ENCODE measurements at regions not wholly inside any gene's neighbourhood (a gene's known extent, or its start where the extent isn't known, plus 50 kb on each side); places are given as distances from the start of the nearest gene placed in this dataset.
"Not testable (repeated sequence)": the region's sequence is repeated elsewhere in the genome, so short reads cannot be mapped to it uniquely, and the experiment has no call there.

DNA sequence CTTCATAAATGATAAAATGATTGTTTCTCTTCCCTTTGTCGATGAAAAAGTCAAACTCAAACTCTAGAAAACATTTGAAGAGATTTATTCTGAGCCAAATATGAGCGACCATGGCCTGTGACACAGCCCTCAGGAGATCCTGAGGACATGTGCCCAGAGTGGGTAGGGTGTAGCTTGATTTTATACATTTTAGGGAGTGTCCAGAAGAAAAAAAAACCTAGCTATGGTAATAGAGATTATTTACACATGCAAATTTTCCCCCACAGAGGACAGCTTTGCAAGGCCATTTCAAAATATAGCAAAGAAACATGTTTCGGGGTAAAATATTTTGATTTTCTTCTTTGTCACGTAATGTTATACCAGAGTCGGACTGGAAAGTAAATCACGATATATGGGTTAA is 92.4 kb upstream of the TRIB2 start:
- H3K4me1 ChIP-seq (ENCODE audit: control insufficient read depth, insufficient read depth, low read length), result peaks cover 30% of the 10 kb centered on the region
- no peaks in the 10 kb centered on the region for H3K27me3 ChIP-seq (ENCODE audit: control insufficient read depth, insufficient read depth, low read length)
- peak overlapping the region; percentile 46; the same call in 1 of the 2 replicates for H3K27ac ChIP-seq (ENCODE audit: low read depth, low read length)
- H3K36me3 ChIP-seq (ENCODE audit: control insufficient read depth, insufficient read depth, low read length), result no peaks in the 10 kb centered on the region
- peak overlapping the region; percentile 48 for H3K9ac ChIP-seq (ENCODE audit: low read length)
- H3K9me3 ChIP-seq (ENCODE audit: control insufficient read depth, insufficient read depth, low read depth, low read length), result no peaks in the 10 kb centered on the region
- peak overlapping the region; percentile 48; the same call in 1 of the 2 replicates for H3K4me3 ChIP-seq (ENCODE audit: low read depth, low read length)

DNA sequence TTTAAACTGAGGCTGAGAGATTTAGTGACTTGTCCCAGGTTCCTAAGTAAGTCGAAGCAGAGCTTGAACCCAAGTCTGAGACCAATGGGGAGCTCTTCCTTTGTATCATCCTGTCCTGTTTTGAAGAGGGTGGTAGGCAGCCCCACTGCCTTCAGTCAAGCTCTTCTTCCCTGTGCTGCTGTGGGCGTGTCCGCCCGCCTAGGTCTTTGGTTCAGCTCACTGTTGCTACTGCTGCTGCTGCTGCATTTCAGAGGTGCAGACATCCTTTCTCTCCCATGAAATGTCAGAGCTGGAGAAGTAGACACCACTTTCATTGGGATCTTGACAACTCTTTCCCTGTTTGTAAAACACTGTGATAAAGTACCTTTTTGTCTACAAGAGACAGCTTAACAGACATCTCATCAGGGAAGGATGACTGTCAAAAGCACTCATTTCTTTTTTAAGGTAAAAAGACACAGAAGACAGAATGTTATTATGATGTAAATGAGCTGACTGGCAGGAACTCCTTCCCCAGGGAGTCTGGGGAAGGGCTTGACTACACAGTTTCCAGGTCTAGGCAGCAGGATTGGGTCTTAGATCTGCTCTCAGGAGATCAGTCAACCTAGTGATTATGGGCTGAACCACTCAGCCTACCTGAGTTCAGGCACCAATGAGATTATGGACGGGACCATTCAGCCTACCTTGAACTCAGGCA is 91.7 kb upstream of the TRIB2 start:
- Histone ChIP-seq H3K27me3 (ENCODE audit: control insufficient read depth, insufficient read depth, low read length) (no peaks in the 10 kb centered on the region), H3K9me3 (ENCODE audit: control insufficient read depth, insufficient read depth, low read depth, low read length) (no peaks in the 10 kb centered on the region), H3K9ac (ENCODE audit: low read length) (peak overlapping the region; percentile 86), H3K27ac (ENCODE audit: low read depth, low read length) (peak overlapping the region; percentile 76; the same call in 1 of the 2 replicates), H3K36me3 (ENCODE audit: control insufficient read depth, insufficient read depth, low read length) (no peaks in the 10 kb centered on the region), H3K4me3 (ENCODE audit: low read depth, low read length) (peak overlapping the region; percentile 48), H3K4me1 (ENCODE audit: control insufficient read depth, insufficient read depth, low read length) (peaks cover 30% of the 10 kb centered on the region)

GRCh38 chr2:12628541-12628940 is 88.2 kb upstream of the TRIB2 start:
- not testable (repeated sequence) for H3K9me3 ChIP-seq (ENCODE audit: control insufficient read depth, insufficient read depth, low read depth, low read length); H3K27ac ChIP-seq (ENCODE audit: low read depth, low read length); H3K36me3 ChIP-seq (ENCODE audit: control insufficient read depth, insufficient read depth, low read length); H3K27me3 ChIP-seq (ENCODE audit: control insufficient read depth, insufficient read depth, low read length)
- peaks cover 27% of the 10 kb centered on the region for H3K4me1 ChIP-seq (ENCODE audit: control insufficient read depth, insufficient read depth, low read length)
- H3K4me3 ChIP-seq (ENCODE audit: low read depth, low read length), result peak overlapping the region; percentile 16; the same call in 1 of the 2 replicates
- peak overlapping the region; percentile 40 for H3K9ac ChIP-seq (ENCODE audit: low read length)

DNA sequence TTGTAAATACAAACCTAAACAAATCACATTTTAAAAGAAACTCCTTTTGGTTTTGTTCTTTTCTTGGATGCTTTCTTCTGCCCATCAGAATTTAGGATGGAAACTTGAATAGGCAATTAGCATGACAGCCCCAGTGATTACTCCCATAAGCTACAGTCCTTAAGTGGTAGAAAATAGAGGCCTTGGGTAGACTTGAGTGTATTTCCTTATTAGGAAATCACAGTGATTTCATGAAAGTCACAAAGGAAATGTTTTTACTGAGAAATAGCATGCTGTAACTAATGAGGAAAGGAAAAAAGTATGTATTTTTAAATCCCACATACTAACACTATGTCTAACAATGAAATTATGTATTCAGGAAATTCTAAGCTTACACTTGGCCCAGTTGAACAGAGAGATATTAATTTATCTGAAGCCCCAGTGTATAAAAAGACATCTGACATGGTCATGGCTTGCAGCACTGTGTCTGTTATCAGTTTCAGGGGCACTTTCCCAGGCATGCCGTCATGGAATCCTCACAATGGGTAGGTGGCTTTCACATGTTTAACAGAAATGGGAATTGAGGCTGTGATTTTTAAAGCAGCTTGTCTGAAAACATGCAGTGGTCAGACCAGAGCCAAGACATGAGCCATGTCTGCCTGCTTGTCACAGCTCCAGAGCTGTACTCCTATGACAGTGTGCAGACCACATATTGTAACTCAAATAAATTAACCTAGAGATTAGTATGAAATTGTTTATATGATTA is 79.7 kb upstream of the TRIB2 start:
- Histone ChIP-seq H3K36me3 (ENCODE audit: control insufficient read depth, insufficient read depth, low read length) (no peaks in the 10 kb centered on the region), H3K4me3 (ENCODE audit: low read depth, low read length) (no peak overlapping the region), H3K4me1 (ENCODE audit: control insufficient read depth, insufficient read depth, low read length) (peaks cover 22% of the 10 kb centered on the region), H3K9ac (ENCODE audit: low read length) (no peak overlapping the region), H3K27me3 (ENCODE audit: control insufficient read depth, insufficient read depth, low read length) (no peaks in the 10 kb centered on the region), H3K9me3 (ENCODE audit: control insufficient read depth, insufficient read depth, low read depth, low read length) (no peaks in the 10 kb centered on the region), H3K27ac (ENCODE audit: low read depth, low read length) (peak overlapping the region; percentile 7; the same call in 1 of the 2 replicates)

DNA sequence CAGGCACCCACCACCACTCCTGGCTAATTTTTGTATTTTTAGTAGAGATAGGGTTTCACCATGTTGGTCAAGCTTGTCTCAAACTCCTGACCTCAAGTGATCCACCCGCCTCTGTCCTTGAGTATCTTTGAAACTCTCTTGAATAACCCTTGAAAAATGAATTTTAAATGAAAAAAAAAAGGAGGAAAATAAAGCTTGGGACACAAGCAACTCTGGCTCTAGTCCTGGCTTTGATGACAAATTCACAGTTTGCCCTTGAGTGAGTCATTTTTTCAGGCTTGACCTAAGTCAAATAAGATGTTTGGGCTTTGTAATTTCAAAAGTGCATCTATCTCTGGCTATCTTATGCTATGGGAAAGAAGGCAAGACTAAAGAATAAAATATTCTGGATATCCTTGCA is 79.0 kb upstream of the TRIB2 start:
- Histone ChIP-seq H3K27ac (ENCODE audit: low read depth, low read length) (no peak overlapping the region), H3K9ac (ENCODE audit: low read length) (no peak overlapping the region), H3K4me1 (ENCODE audit: control insufficient read depth, insufficient read depth, low read length) (peaks cover 22% of the 10 kb centered on the region), H3K36me3 (ENCODE audit: control insufficient read depth, insufficient read depth, low read length) (no peaks in the 10 kb centered on the region), H3K9me3 (ENCODE audit: control insufficient read depth, insufficient read depth, low read depth, low read length) (no peaks in the 10 kb centered on the region), H3K4me3 (ENCODE audit: low read depth, low read length) (no peak overlapping the region), H3K27me3 (ENCODE audit: control insufficient read depth, insufficient read depth, low read length) (no peaks in the 10 kb centered on the region)

DNA sequence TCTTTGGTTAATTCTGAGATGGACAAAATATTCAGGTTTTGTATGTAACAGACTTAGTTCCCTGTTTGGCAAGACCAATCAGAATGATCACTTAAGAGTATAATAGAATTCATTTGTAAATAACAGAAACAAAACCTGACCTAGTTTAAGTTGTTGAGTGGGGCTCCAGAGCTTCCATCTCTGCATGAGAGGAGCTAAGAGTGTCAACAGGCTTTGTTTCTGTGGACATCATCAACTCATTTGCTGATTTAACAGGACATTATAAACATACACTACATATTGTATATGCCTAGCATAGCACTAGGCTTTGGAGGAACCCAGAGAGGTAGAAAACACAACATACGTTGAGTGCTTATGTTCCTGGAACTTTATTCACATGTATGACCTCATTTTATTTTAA is 75.3 kb upstream of the TRIB2 start:
- Histone ChIP-seq H3K27me3 (ENCODE audit: control insufficient read depth, insufficient read depth, low read length) (no peaks in the 10 kb centered on the region), H3K4me1 (ENCODE audit: control insufficient read depth, insufficient read depth, low read length) (peaks cover 9% of the 10 kb centered on the region), H3K9me3 (ENCODE audit: control insufficient read depth, insufficient read depth, low read depth, low read length) (peaks cover 19% of the 10 kb centered on the region), H3K9ac (ENCODE audit: low read length) (no peak overlapping the region), H3K36me3 (ENCODE audit: control insufficient read depth, insufficient read depth, low read length) (no peaks in the 10 kb centered on the region), H3K4me3 (ENCODE audit: low read depth, low read length) (no peak overlapping the region), H3K27ac (ENCODE audit: low read depth, low read length) (no peak overlapping the region)

DNA sequence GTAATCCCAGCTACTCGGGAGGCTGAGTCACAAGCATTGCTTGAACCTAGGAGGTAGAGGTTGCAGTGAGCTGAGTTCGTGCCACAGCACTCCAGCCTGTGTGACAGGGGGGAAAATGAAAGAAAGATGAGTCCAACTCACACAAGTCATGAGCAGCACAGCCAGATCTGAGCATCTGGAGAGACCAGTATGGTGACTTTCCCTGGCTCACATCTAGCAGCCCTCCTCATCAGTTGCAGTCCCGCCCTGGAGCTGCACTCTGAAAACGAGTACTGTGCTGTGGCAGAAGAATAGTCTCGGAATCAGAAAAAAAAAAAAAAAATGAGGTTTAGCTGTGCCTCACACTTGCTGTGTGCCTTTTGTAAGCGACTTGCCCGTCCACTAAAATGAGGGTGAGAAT is 74.4 kb upstream of the TRIB2 start:
- no peak overlapping the region for H3K27ac ChIP-seq (ENCODE audit: low read depth, low read length)
- no peak overlapping the region for H3K4me3 ChIP-seq (ENCODE audit: low read depth, low read length)
- H3K27me3 ChIP-seq (ENCODE audit: control insufficient read depth, insufficient read depth, low read length), result no peaks in the 10 kb centered on the region
- no peak overlapping the region for H3K9ac ChIP-seq (ENCODE audit: low read length)
- no peaks in the 10 kb centered on the region for H3K36me3 ChIP-seq (ENCODE audit: control insufficient read depth, insufficient read depth, low read length)
- peaks cover under 1% of the 10 kb centered on the region; the same call in 1 of the 2 replicates for H3K4me1 ChIP-seq (ENCODE audit: control insufficient read depth, insufficient read depth, low read length)
- peaks cover 26% of the 10 kb centered on the region for H3K9me3 ChIP-seq (ENCODE audit: control insufficient read depth, insufficient read depth, low read depth, low read length)

GRCh38 chr2:12642859-12643258 is 73.9 kb upstream of the TRIB2 start:
- Histone ChIP-seq H3K27me3 (ENCODE audit: control insufficient read depth, insufficient read depth, low read length) (no peaks in the 10 kb centered on the region), H3K4me3 (ENCODE audit: low read depth, low read length) (no peak overlapping the region)

GRCh38 chr2:12649602-12650400 is 66.9 kb upstream of the TRIB2 start:
- peaks cover 27% of the 10 kb centered on the region for H3K9me3 ChIP-seq (ENCODE audit: control insufficient read depth, insufficient read depth, low read depth, low read length)
- no peaks in the 10 kb centered on the region for H3K27me3 ChIP-seq (ENCODE audit: control insufficient read depth, insufficient read depth, low read length)
- H3K4me1 ChIP-seq (ENCODE audit: control insufficient read depth, insufficient read depth, low read length), result no peaks in the 10 kb centered on the region
- H3K36me3 ChIP-seq (ENCODE audit: control insufficient read depth, insufficient read depth, low read length), result no peaks in the 10 kb centered on the region
- H3K27ac ChIP-seq (ENCODE audit: low read depth, low read length), result no peak overlapping the region
- no peak overlapping the region for H3K9ac ChIP-seq (ENCODE audit: low read length)
- no peak overlapping the region for H3K4me3 ChIP-seq (ENCODE audit: low read depth, low read length)

More at GRCh38 chr2:12642859-12643258, 73.9 kb upstream of the TRIB2 start:
- no peak overlapping the region for H3K27ac ChIP-seq (ENCODE audit: low read depth, low read length)
- no peak overlapping the region for H3K9ac ChIP-seq (ENCODE audit: low read length)
- H3K9me3 ChIP-seq (ENCODE audit: control insufficient read depth, insufficient read depth, low read depth, low read length), result peaks cover 29% of the 10 kb centered on the region
- no peaks in the 10 kb centered on the region for H3K4me1 ChIP-seq (ENCODE audit: control insufficient read depth, insufficient read depth, low read length)
- no peaks in the 10 kb centered on the region for H3K36me3 ChIP-seq (ENCODE audit: control insufficient read depth, insufficient read depth, low read length)

GRCh38 chr2:12651641-12652040 is 65.1 kb upstream of the TRIB2 start:
- Histone ChIP-seq H3K4me3 (ENCODE audit: low read depth, low read length) (no peak overlapping the region), H3K9ac (ENCODE audit: low read length) (no peak overlapping the region), H3K27me3 (ENCODE audit: control insufficient read depth, insufficient read depth, low read length) (no peaks in the 10 kb centered on the region), H3K4me1 (ENCODE audit: control insufficient read depth, insufficient read depth, low read length) (no peaks in the 10 kb centered on the region), H3K9me3 (ENCODE audit: control insufficient read depth, insufficient read depth, low read depth, low read length) (peaks cover 13% of the 10 kb centered on the region), H3K27ac (ENCODE audit: low read depth, low read length) (no peak overlapping the region), H3K36me3 (ENCODE audit: control insufficient read depth, insufficient read depth, low read length) (no peaks in the 10 kb centered on the region)

GRCh38 chr2:12652723-12653122 is 64.0 kb upstream of the TRIB2 start:
- Histone ChIP-seq H3K9me3 (ENCODE audit: control insufficient read depth, insufficient read depth, low read depth, low read length) (peaks cover 6% of the 10 kb centered on the region; the same call in 1 of the 2 replicates), H3K36me3 (ENCODE audit: control insufficient read depth, insufficient read depth, low read length) (no peaks in the 10 kb centered on the region), H3K4me3 (ENCODE audit: low read depth, low read length) (no peak overlapping the region), H3K4me1 (ENCODE audit: control insufficient read depth, insufficient read depth, low read length) (no peaks in the 10 kb centered on the region), H3K9ac (ENCODE audit: low read length) (no peak overlapping the region), H3K27ac (ENCODE audit: low read depth, low read length) (no peak overlapping the region), H3K27me3 (ENCODE audit: control insufficient read depth, insufficient read depth, low read length) (no peaks in the 10 kb centered on the region)
